GM21381 (cell line): ENCODE measurements at regions not wholly inside any gene's neighbourhood (a gene's known extent, or its start where the extent isn't known, plus 50 kb on each side); places are given as distances from the start of the nearest gene placed in this dataset.
A peak's percentile ranks its signal among the peaks of the same experiment; 100 is the strongest.

ENCODE experiments used
- ATAC-seq: cut with Tn5 transposase; IDR thresholded peaks from one replicate; pipeline ENCODE4 v1.9.1; 2021; ENCODE audit warnings: mild to moderate bottlenecking, moderate library complexity; ENCODE audit not compliant: unreplicated experiment

DNA sequence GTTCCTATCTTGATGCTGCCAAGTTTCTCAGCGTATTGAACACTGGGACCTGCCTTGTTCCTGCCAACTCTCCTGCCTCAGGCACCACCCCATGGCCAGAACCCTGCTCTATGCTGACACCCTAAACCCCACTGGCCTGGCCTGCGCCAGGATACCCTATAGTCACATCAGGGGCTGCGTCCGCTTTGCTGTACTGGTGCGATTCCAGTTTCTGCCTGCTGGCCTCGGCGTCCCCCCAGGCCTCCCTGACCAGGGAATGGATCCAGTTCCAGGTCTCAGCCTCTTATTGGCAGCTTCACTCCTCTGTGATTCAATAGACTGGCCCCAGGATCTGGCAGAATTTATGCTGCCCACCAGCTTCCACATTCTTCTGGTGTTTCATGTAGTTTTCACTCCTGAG, 55.0 kb downstream of the GPR6 start:
- ATAC-seq = no peak

DNA sequence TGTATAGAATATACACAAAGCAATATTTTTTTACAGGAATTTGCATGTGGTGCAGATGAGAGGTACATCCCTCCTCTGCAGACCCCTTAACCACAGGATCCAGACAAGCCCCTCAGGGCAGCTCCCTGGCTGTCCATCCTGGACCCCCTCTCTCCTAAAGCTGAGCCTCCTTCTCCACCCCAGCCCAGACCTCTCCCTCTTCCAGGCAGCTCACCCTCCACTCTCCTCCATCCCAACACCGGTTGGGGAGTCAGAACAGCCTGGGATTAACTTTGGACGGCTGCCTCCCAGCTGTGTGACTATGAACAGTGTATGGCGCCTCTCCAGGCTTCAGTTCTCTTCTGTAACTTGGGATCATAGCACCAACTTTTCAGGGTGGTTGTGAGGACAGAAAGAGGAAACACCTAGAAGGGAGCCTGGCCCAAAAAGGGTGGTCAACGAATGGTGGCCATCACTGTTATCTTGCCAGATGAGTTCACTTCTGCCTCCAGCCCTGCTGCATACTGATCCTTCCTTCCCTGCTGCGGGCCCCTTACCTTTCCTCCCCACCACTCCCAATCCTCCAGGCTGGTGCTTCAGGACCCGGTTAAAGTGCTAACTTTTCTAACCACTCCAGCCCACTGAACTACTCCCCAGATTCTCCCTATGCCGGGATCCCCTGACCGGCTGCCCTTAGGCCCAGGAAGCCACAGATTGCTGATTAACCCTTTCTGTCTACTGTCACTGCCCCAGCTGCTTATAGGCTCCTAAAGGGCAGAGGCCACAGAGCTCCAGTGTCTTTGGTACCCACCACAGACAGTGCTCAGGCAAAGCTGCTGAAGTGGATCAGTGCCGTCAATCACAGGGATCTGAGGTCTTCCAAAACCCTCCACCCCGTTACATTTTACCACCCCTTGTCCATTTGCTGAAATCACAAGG, 55.9 kb downstream of the GPR6 start:
- ATAC-seq = no peak

DNA sequence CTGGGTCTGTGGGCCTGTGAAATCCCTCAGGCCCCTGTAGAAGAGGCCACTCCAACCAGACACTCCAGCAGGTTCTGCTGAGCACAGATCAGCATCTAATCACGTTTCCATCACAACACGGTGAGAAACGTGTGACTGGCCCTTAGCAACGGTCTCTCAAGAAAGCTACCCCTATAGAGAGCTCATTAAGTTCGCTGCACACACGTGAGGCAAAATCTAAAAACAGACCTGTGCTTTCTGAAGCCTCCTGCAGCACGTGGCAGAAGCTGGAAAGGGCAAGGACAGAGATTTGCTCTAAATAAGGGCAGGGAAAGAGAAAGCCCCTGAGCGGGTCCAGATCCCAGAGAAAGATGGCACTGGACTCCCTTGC, 56.5 kb downstream of the GPR6 start:
- no peak for ATAC-seq

DNA sequence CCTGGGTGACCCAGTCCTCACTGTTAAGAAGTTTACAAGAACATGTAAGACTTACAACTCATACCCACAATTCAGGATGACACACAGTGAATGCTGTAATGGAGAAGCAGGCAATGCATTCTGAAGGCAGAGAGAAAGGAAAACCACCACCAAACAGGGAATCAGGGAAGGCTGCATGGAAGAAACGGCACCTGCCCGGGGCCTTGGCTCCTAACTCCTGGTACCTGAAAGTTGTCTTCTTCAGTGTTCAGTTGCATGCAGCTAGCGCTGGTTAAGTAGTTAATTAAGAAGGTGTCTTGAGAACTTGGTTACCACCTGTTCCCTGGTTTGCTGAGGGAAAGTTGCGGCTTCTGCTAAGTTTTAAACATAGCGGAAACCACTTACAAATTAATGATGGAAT, 57.2 kb downstream of the GPR6 start:
- ATAC-seq = no peak

DNA sequence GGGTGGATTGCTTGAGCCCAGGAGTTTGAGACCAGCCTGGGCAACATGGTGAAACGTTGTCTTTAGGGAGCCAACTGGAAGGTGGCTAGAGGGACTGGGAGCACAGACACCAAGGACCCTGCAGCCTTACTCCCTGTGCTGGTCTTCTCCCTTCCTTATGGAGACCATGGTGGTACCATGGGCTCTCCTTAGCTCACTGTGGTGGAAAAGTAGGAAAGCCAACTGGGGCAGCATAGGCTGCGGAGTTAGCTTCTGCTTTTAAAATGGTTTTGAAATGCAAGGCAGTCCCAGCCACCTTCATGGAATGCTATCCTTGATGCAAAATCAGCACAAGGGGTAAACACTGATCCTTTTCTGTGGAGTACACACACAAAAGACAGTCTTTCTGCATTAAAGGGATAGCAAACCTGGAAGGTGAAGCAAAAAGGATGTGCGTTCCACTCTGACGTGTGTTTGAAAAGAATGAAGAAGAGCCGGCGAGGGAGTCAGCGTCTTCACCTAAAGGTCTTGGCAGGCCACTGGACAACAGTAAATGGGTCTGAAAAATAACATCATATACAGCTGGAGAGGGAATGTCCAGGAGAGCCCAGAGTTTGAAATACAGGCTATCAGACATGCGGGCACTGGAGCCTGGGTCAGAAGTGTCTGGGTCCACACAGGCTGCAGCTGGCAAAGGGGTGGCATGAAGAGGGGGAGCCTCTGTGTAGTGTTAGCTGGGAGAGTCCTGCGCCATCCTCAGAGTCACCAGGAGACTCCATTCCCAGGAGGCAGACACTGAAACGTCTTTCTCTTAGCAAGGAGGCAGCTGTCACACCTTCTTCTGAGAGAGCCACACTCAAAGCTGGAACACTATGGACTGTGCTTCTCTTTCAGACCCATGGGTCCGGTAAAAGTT, 58.5 kb downstream of the GPR6 start:
- ATAC-seq = no peak

DNA sequence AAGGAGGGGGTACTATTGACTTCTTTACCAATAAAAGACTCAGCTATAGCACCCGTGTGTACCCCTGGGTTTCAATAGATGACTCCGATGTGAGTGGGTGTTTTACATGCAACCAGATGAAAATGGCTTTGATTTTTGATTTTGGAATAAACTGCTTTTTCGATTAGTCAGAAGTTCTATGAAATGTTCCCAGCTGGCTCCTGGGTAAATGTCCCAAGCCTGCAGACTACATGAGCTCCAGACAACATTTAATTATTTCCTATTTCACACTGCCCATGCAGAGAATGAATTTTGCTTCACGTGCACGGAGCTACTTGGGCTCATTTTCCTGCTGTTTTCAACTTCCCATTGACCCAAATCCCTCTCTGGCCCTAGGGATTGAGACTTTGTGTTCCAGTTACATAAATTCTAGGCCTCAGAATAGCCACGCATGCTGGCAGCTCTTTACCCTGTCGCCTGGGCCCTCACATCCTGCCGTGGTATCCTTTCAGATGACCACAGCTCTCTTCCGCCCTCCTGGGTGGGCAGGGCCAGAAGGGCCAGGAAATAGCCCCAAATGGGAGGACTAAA, 59.7 kb downstream of the GPR6 start:
- no peak for ATAC-seq

DNA sequence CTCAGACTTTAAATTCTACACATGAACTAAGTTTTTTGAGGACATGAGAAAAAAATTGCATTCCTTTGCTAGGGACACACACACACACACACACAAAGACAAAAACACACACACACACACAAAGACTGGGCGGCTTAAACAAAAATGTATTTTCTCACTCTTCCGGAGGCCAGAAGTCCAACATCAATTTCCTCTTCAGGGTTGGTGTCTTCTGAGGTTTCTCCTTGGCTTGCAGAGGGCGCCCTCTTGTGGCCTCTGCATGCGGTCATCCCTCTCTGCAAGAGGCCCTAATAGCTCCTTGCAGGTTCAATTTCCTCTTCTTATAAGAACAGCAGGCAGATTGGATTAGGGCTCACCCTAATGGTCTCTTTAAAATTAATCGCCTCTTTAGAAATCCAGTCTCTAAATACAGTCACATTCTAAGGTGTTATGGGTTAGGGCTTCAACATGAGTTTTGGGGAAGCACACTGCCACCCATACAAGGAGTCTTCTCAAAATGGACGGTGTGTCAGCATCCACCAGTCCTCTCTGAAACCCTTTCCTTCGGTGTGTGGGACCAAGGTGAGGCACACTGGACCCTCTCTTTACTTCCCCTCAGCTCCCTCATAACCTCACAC, 61.4 kb downstream of the GPR6 start:
- ATAC-seq = peak; percentile 80

DNA sequence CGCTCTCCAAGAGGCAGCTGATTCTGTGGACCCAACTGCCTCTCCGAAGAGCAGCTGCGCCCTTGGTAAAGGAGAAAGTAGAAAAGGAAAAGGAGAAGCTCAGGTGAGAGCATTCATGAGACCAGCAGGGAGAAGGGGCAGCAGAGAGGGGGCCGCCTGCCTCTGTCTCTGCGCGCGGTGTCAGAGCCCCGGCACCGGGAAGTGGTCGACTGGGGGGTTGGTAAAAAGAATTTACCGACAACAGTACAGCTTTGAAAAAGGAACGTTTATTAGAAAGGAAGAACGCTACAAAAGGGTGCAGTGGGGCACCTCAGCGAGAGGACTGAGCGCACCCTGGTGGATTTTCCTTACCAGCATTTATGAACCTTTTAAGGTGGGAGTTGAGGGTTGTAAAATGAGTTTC, 61.9 kb downstream of the GPR6 start:
- peak; percentile 49 for ATAC-seq

DNA sequence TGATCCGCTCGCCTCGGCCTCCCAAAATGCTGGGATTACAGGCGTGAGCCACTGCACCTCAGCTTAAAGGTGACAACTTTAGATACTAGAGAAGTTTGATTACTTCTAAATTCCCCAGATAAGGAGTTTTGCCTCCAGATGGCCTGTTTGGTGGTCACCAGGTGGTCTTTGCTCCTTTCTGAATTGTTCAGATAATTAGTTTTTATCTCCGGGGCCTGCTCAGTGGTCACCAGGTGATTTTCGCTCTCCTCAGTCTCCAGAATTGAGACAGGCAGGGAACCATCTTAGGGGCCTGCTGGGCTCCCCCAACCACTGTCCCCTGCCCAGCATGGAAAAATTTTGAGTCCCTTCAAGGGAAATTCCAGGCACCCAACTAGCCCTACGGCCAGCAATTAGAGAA, 62.6 kb downstream of the GPR6 start:
- no peak for ATAC-seq

DNA sequence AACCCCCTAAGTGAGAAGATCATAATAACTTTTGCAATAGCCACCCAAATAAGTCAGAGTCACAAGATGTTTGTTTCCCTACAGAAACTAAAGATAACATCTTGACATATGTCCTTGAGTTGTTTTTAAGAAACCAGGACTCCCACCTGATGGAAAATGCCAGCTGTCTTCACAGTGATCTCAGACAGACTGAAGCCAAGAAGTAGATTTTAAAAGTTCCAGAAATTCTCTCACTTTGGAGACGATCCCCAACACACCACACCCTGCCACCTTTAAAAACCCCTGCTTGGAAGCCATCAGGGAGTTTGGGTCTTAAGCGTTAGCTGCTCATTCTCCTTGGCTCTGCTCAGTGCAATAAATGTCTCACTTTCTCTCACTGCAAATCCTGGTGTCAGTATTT, 63.0 kb downstream of the GPR6 start:
- no peak for ATAC-seq

DNA sequence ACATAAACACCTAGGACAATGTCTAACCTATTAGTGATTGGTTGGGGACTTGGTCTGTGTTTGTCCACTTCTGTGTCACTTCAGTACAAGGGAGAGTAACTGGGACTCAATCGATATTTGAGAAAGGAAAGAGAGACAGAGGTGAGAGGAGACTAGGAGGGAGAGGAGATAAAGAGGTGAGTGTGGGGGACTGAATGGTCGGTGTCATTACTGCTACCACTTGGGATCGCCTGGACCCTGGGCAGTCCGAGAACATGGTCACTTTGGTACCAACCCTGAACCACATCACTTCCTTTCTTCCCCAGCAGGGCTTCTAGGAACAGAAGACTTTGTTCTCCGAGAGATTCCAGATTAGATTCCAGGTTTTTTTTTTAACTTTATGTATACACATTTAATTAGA, 63.7 kb downstream of the GPR6 start:
- no peak for ATAC-seq

DNA sequence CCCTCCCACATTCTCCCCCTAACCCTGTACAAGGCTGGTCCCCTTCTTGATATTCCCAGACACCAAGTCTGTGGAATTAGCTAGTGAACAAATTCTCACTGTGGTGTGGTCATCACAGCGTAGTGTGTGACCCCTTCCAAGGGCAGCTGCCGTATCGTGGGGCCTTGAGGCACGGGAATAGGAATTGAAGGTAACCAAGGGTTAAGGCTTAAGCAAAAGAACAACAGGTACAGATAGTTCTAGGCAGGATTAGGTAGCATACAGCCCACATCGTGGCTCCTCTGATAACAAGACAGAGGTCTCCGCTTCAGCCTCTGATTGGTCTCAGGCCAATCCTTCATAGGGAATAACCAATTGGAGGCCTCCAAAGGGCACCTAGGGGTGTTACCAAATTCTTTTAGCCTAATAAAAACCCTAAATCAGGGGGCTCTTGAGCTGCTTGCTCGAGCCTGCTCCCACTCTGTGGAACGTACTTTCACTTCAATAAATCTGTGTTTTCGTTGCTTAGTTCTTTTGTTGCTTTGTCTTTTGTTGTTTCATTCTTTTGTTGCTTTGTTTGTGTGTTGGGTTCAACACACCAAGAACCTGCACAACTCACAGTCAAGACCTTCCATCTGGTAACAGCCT, 64.7 kb downstream of the GPR6 start:
- ATAC-seq = no peak

DNA sequence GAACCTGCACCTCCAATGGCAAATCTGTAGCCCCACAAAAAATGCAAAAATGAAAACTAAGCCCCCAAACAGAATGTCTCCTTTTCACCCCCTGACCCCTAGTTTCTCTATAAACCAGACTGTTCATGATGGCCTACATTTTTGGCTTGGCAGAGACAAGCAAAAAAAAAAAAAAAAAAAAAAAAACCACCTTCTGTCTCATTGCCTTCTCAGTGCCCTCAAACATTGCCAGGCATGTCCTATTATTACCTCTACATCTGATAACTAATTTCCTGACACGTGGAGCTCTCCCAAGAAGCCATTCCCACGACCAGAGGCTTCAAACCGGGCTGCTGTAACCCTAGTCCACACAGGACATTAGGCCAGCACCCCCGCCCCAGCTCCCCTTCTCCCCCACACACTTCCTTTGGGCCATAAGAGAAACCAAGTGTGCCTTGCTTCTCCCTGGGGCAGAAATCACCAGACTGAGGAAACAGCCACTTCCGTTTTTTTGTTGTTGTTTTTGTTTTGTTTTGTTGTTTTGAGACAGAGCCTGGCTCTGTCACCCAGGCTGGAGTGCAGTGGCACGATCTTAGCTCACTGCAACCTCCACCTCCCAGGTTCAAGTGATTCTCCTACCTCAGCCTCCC, 65.4 kb downstream of the GPR6 start:
- ATAC-seq = no peak

DNA sequence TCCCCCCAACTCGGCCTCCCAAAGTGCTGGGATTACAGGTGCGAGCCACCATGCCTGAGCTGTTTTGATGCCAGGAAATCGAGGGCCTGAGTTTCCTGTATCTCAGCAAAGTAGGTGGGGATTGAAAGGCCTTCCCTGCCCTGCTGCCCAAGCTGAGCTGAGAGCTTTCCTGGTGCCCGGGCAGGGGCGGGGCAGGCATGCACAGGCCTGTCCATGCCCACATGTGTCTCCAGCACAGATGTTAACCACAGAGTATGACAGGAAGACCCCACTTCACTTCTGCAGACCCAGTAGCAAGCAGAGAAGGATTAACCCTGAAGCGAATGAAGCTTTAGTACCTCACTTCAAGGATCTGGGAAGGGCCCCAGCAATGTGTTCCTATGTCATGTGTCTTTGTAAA, 66.0 kb downstream of the GPR6 start:
- ATAC-seq = no peak

DNA sequence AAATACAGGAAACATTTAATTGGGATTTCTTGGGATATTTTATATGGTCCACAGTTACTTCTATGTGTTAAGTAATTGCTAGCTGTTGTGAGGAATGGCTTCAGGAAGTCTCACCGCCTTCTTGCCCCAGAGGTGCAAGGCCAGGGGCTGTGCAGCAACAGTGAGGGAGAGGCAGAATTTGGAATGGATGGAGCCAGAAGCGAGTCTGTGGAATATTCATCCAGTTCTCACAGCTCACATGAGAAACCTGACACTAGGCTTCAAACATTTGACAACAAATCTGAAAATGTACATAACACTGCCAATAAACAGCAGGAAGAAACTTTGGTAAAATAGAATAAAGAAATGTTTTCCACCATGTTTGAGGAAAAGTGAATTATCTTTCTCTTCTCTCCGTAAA, 66.5 kb downstream of the GPR6 start:
- no peak for ATAC-seq

DNA sequence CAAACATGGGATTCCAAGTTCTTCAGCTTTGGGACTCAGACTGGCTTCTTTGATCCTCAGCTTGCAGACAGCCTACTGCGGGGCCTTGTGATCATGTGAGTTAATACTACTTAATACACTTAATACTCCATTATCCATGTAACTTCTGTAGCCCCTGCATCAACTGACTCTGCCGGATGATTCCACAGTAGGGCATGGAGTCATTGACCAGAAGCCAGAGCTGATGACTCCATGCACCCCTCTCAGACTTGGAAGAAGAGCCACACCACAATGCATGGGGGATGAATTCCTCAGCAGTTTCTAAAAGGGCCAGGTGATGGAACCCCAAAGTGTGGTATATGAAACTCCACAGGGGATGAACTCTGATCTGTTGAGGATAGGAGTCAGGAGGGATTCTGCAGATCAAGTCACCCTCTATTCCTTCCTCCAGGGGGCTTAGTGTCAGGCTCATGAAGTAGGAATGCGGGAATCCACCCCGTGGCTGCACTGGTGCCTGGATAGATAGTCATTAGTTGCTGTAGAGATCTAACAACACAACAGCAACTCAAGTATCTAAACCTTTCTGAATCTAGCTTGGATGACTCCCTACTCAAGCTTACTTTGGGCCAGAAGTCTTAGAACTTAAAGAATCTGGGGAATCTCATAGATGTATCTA, 70.2 kb downstream of the GPR6 start:
- ATAC-seq = no peak

DNA sequence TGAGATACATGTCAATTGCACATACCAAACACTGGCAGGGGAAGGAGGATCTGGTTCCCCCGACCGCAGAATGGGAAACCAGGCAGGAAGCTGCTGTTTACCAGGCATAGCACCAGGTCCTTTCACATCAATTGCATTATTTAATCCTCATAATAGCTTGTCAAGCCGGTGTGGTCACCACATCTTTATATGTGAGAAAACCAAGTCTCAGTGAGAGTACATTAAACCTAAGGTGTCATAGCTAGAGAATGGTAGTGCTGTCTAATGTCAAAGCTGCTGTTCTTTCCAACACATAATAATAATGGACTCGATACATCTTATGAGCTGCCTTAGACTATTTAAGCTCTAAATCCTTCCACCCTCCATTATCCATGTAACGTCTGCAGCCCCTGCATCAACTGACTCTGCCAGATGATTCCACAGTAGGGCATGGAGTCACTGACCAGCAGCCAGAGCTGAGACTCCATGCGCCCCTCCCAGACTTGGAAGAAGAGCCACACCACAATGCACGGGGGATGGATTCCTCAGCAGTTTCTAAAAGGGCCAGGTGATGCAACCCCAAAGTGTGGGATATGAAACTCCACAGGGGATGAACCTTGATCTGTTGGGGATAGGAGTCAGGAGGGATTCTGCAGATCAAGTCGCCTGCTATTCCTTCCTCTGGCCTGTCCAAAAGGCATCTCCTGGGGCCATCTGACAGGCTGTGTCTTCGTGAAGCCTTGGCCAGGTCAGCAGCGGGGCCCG, 71.8 kb downstream of the GPR6 start:
- ATAC-seq = no peak
